MCF 10A (cell line): ENCODE measurements at regions not wholly inside any gene's neighbourhood (a gene's known extent, or its start where the extent isn't known, plus 50 kb on each side); places are given as distances from the start of the nearest gene placed in this dataset.

Experiments used
- BruUV-seq: library from RNA; stranded (reverse); fragments of 400-500 nt; replicated peaks from 2 replicates; lab custom pipeline; 2021; lab: Mats Ljungman, UMichigan
- CTCF ChIA-PET: fragments of 300-600 bp; sonication (Branson Sonifier 250); formaldehyde crosslinking; extraction: SDS; loops from one replicate; lab custom pipeline; 2021; ENCODE audit warnings: antibody characterized with exemption, inconsistent platforms; lab: Yijun Ruan, JAX
- POLR2A ChIA-PET: fragments of 300-600, 350-650 bp; sonication (Branson Sonifier 250); formaldehyde crosslinking; extraction: SDS; loops from one replicate; lab custom pipeline; 2020; ENCODE audit warnings: antibody characterized with exemption, inconsistent platforms; lab: Yijun Ruan, JAX
- DNase-seq: peaks from one replicate; pipeline ENCODE4 v3.0.0-alpha.2; 2018; ENCODE audit not compliant: unreplicated experiment
- H3K27ac Mint-ChIP-seq: one replicate; pipeline ENCODE4 v1.8.0; 2022; ENCODE audit warnings: mild to moderate bottlenecking, low read depth, mixed read lengths; ENCODE audit not compliant: unreplicated experiment
- H3K27me3 Mint-ChIP-seq: one replicate; pipeline ENCODE4 v1.8.0; 2022; ENCODE audit warnings: mixed read lengths; ENCODE audit not compliant: insufficient read depth, unreplicated experiment
- H3K36me3 Mint-ChIP-seq: one replicate; pipeline ENCODE4 v1.8.0; 2022; ENCODE audit warnings: mild to moderate bottlenecking, moderate library complexity, mixed read lengths; ENCODE audit not compliant: insufficient read depth, unreplicated experiment
- H3K4me1 Mint-ChIP-seq: one replicate; pipeline ENCODE4 v1.8.0; 2022; ENCODE audit warnings: mixed read lengths; ENCODE audit not compliant: insufficient read depth, unreplicated experiment
- H3K4me3 Mint-ChIP-seq: one replicate; pipeline ENCODE4 v1.8.0; 2022; ENCODE audit warnings: mild to moderate bottlenecking, moderate library complexity, mixed read lengths; ENCODE audit not compliant: unreplicated experiment
- H3K9me3 Mint-ChIP-seq: one replicate; pipeline ENCODE4 v1.8.0; 2022; ENCODE audit warnings: mixed read lengths; ENCODE audit not compliant: unreplicated experiment
- intact Hi-C: fragments of 100-400 bp; cut with micrococcal nuclease; formaldehyde crosslinking; loops from 2 replicates; pipeline ENCODE4 v1.14.1; 2022
- TF ChIP-seq, protein P1 (sequence below): fragments of 200-600 bp; IDR thresholded peaks from one replicate; pipeline ENCODE4 v1.8.0; 2022; ENCODE audit warnings: antibody characterized with exemption, mild to moderate bottlenecking; ENCODE audit not compliant: unreplicated experiment

DNA sequence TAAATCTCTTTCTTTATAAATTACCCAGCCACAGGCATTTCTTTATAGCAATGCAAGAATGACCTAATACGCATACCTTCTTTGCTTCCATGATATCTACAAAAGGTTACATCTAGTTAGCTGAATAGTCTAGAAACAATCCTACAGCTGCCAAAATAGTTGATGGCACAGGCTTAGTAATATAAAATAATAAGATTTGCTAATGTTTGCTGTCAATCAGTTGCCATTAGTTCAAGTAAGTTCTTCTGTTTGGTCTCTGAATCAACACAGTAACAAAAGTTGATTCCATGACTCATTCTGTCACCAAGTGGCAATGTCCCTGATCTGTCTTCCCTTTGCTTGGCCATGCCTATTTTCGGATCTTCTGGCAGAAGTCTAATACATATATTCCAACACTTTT, 470.2 kb downstream of the SPRY1 start:
- no TSS peak for BruUV-seq
- Mint-ChIP-seq H3K27ac (no peak overlapping the region), H3K36me3 (peaks cover 6% of the 10 kb centered on the region), H3K27me3 (no peaks in the 10 kb centered on the region), H3K9me3 (no peaks in the 10 kb centered on the region), H3K4me1 (no peaks in the 10 kb centered on the region), H3K4me3 (no peak overlapping the region)
- POLR2A ChIA-PET, result no interaction called here
- CTCF ChIA-PET, result interaction anchor here (0.6 kb wide), 1 partner anchor 205 kb away, joined by 3 read pairs; no protein-coding TSS in a partner anchor
- TF ChIP-seq, protein P1, sequence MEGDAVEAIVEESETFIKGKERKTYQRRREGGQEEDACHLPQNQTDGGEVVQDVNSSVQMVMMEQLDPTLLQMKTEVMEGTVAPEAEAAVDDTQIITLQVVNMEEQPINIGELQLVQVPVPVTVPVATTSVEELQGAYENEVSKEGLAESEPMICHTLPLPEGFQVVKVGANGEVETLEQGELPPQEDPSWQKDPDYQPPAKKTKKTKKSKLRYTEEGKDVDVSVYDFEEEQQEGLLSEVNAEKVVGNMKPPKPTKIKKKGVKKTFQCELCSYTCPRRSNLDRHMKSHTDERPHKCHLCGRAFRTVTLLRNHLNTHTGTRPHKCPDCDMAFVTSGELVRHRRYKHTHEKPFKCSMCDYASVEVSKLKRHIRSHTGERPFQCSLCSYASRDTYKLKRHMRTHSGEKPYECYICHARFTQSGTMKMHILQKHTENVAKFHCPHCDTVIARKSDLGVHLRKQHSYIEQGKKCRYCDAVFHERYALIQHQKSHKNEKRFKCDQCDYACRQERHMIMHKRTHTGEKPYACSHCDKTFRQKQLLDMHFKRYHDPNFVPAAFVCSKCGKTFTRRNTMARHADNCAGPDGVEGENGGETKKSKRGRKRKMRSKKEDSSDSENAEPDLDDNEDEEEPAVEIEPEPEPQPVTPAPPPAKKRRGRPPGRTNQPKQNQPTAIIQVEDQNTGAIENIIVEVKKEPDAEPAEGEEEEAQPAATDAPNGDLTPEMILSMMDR, result no peak
- intact Hi-C loops, result no loop called here
- no peak for DNase-seq

DNA sequence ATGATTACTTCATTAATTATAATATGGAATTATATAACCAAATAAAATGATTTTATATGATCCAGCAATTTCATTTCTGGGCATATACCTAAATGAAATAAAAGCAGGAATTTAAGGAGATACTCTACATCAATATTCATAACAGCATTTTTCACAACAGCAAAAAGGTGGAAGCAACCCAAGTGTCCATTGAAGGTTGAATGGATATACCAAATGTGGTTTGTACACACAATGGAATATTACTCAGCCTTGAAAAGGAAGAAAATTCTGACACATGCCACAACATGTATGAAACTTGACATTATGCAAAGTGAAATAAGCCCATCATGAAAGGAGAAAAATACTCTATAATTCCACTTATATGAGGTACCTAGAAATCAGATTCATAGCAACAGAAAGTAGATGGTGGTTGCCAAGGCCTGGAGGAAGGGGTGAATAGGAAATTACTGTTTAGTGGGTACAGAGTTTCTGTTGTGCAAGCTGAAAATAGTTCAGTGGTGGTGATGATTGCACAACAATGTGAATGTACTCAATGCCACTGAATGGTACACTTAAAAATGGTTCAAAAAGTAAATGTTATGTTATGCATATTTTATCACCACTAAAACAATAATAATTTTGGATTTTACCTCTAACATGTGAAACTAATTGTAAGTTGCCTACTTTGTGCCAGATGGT, 471.5 kb downstream of the SPRY1 start:
- no peaks in the 10 kb centered on the region for H3K9me3 Mint-ChIP-seq
- H3K27me3 Mint-ChIP-seq, result no peaks in the 10 kb centered on the region
- intact Hi-C loops, result no loop called here
- no peak overlapping the region for H3K4me3 Mint-ChIP-seq
- TF ChIP-seq, protein P1, result no peak
- CTCF ChIA-PET, result interaction anchor here (0.6 kb wide), 1 partner anchor 23 kb away, joined by 3 read pairs; no protein-coding TSS in a partner anchor
- no TSS peak for BruUV-seq
- POLR2A ChIA-PET, result no interaction called here
- peak; percentile 6 for DNase-seq
- no peaks in the 10 kb centered on the region for H3K4me1 Mint-ChIP-seq
- no peak overlapping the region for H3K27ac Mint-ChIP-seq
- peaks cover 6% of the 10 kb centered on the region for H3K36me3 Mint-ChIP-seq

DNA sequence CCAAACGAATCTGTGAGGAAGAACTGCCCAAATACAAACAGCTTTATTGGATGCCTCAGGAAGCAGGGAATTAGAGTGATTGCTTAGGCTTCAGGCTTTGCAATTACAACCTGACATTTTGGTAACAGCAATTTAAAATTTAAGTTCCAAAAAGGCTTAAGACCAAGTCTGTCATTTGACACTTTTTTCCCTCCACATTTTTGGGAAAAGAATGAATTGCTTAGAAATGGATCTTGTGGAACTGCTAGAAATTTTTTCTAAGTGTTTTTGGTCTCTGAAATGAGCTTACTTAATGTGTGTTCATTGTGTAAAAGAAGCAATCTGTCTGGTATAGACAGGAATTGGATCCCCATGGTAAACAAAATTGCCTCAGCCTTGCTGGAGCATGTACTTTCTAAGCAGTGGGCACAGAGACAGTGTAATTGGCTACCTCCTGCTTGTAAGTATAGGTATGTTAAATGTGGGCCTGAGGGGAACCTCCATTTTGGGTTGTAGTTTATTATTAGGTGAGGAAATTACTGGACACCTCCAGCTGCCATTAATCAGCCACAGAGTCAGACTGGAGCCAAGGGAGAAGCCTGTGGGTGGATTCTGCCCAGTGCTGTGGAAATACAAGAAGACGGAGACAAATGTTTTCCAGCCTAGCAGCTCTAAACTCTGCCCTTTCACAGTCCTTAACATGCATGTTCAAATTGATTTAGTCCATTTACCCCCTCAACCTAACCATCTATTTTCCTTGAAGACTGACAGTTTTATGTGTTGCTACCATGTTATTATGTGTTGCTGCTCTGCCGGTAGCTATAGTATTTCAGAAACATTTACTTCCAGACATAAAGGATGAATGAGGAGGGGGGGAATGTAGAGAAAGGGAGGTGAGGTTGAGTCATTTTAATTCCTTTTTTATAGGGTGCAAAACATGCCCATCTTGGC, 473.0 kb downstream of the SPRY1 start:
- intact Hi-C loops, result no loop called here
- H3K4me1 Mint-ChIP-seq, result no peaks in the 10 kb centered on the region
- no peaks in the 10 kb centered on the region for H3K27me3 Mint-ChIP-seq
- H3K9me3 Mint-ChIP-seq, result no peaks in the 10 kb centered on the region
- no peak overlapping the region for H3K4me3 Mint-ChIP-seq
- ChIA-PET CTCF (interaction anchor here (0.7 kb wide), 1 partner anchor 1650 kb away, joined by 3 read pairs; no protein-coding TSS in a partner anchor), POLR2A (no interaction called here)
- H3K36me3 Mint-ChIP-seq, result peaks cover 6% of the 10 kb centered on the region
- peak overlapping the region; percentile 21 for H3K27ac Mint-ChIP-seq
- no peak for DNase-seq
- TF ChIP-seq, protein P1, result no peak
- BruUV-seq, result no TSS peak
